ENCODE measurements at regions not wholly inside any gene's neighbourhood (a gene's known extent, or its start where the extent isn't known, plus 50 kb on each side); places are given as distances from the start of the nearest gene placed in this dataset.
"Not testable (repeated sequence)": the region's sequence is repeated elsewhere in the genome, so short reads cannot be mapped to it uniquely, and the experiment has no call there.

- Histone ChIP-seq H3K4me3 (ENCODE audit: low read length in 2 of 2) (no peak overlapping the region), H3K9me3 (ENCODE audit: control insufficient read depth in 2 of 2, insufficient read depth in 1 of 2, low read length in 1 of 2) (no peaks in the 10 kb centered on the region), H3K27me3 (ENCODE audit: control insufficient read depth in 2 of 2, insufficient read depth in 1 of 2, low read length in 1 of 2) (no peaks in the 10 kb centered on the region), H3K36me3 (ENCODE audit: control insufficient read depth in 2 of 2, insufficient read depth in 2 of 2, low read length in 1 of 2) (no peaks in the 10 kb centered on the region), H3K4me1 (ENCODE audit: control insufficient read depth in 2 of 2, insufficient read depth in 2 of 2, low read length in 2 of 2) (no peaks in the 10 kb centered on the region), H3K27ac (ENCODE audit: low read depth in 1 of 2, low read length in 1 of 2) (no peak overlapping the region)
- no peak for DNase-seq (ENCODE audit: low read depth in 6 of 9, low spot score in 9 of 9)
- WGBS, result 93% methylated on average over 2 of the region's 2 CpGs
Observed at GRCh38 chr3:102727340-102727739, 292.5 kb downstream of the ZPLD1 start.

- WGBS, result 95% methylated on average over 12 of the region's 12 CpGs
- DNase-seq (ENCODE audit: low read depth in 6 of 9, low spot score in 9 of 9); H3K9me3 ChIP-seq (ENCODE audit: control insufficient read depth in 2 of 2, insufficient read depth in 1 of 2, low read length in 1 of 2): not testable (repeated sequence)
Observed at GRCh38 chr3:102732581-102732980, 297.8 kb downstream of the ZPLD1 start.

GRCh38 chr3:102733791-102734563 is 299.2 kb downstream of the ZPLD1 start:
- H3K9me3 ChIP-seq (ENCODE audit: control insufficient read depth in 2 of 2, insufficient read depth in 1 of 2, low read length in 1 of 2), result no peaks in the 10 kb centered on the region
- H3K27ac ChIP-seq (ENCODE audit: low read depth in 1 of 2, low read length in 1 of 2), result no peak overlapping the region
- 79% methylated on average over 5 of the region's 5 CpGs for whole genome bisulfite sequencing
- H3K4me1 ChIP-seq (ENCODE audit: control insufficient read depth in 2 of 2, insufficient read depth in 2 of 2, low read length in 2 of 2), result no peaks in the 10 kb centered on the region
- no peak overlapping the region for H3K4me3 ChIP-seq (ENCODE audit: low read length in 2 of 2)
- H3K27me3 ChIP-seq (ENCODE audit: control insufficient read depth in 2 of 2, insufficient read depth in 1 of 2, low read length in 1 of 2), result no peaks in the 10 kb centered on the region
- DNase-seq (ENCODE audit: low read depth in 6 of 9, low spot score in 9 of 9), result no peak
- H3K36me3 ChIP-seq (ENCODE audit: control insufficient read depth in 2 of 2, insufficient read depth in 2 of 2, low read length in 1 of 2), result no peaks in the 10 kb centered on the region

More at GRCh38 chr3:102732581-102732980, 297.8 kb downstream of the ZPLD1 start:
- H3K27ac ChIP-seq (ENCODE audit: low read depth in 1 of 2, low read length in 1 of 2); H3K4me3 ChIP-seq (ENCODE audit: low read length in 2 of 2); H3K4me1 ChIP-seq (ENCODE audit: control insufficient read depth in 2 of 2, insufficient read depth in 2 of 2, low read length in 2 of 2); H3K36me3 ChIP-seq (ENCODE audit: control insufficient read depth in 2 of 2, insufficient read depth in 2 of 2, low read length in 1 of 2); H3K27me3 ChIP-seq (ENCODE audit: control insufficient read depth in 2 of 2, insufficient read depth in 1 of 2, low read length in 1 of 2): not testable (repeated sequence)

- Histone ChIP-seq H3K27me3 (ENCODE audit: control insufficient read depth in 2 of 2, insufficient read depth in 1 of 2, low read length in 1 of 2) (no peaks in the 10 kb centered on the region), H3K36me3 (ENCODE audit: control insufficient read depth in 2 of 2, insufficient read depth in 2 of 2, low read length in 1 of 2) (no peaks in the 10 kb centered on the region), H3K9me3 (ENCODE audit: control insufficient read depth in 2 of 2, insufficient read depth in 1 of 2, low read length in 1 of 2) (no peaks in the 10 kb centered on the region), H3K4me3 (ENCODE audit: low read length in 2 of 2) (no peak overlapping the region), H3K27ac (ENCODE audit: low read depth in 1 of 2, low read length in 1 of 2) (no peak overlapping the region), H3K4me1 (ENCODE audit: control insufficient read depth in 2 of 2, insufficient read depth in 2 of 2, low read length in 2 of 2) (no peaks in the 10 kb centered on the region)
- no peak for DNase-seq (ENCODE audit: low read depth in 6 of 9, low spot score in 9 of 9)
- 91% methylated on average over 1 of the region's 1 CpG for WGBS
Observed at GRCh38 chr3:102735311-102735710, 300.5 kb downstream of the ZPLD1 start.

- DNase-seq (ENCODE audit: low read depth in 6 of 9, low spot score in 9 of 9), result no peak
- Histone ChIP-seq H3K36me3 (ENCODE audit: control insufficient read depth in 2 of 2, insufficient read depth in 2 of 2, low read length in 1 of 2) (no peaks in the 10 kb centered on the region), H3K4me3 (ENCODE audit: low read length in 2 of 2) (no peak overlapping the region), H3K4me1 (ENCODE audit: control insufficient read depth in 2 of 2, insufficient read depth in 2 of 2, low read length in 2 of 2) (no peaks in the 10 kb centered on the region), H3K27me3 (ENCODE audit: control insufficient read depth in 2 of 2, insufficient read depth in 1 of 2, low read length in 1 of 2) (no peaks in the 10 kb centered on the region), H3K27ac (ENCODE audit: low read depth in 1 of 2, low read length in 1 of 2) (no peak overlapping the region), H3K9me3 (ENCODE audit: control insufficient read depth in 2 of 2, insufficient read depth in 1 of 2, low read length in 1 of 2) (no peaks in the 10 kb centered on the region)
- 96% methylated on average over 8 of the region's 8 CpGs for WGBS
Observed at GRCh38 chr3:102736288-102736974, 301.6 kb downstream of the ZPLD1 start.

- Histone ChIP-seq H3K9me3 (ENCODE audit: control insufficient read depth in 2 of 2, insufficient read depth in 1 of 2, low read length in 1 of 2) (no peaks in the 10 kb centered on the region), H3K36me3 (ENCODE audit: control insufficient read depth in 2 of 2, insufficient read depth in 2 of 2, low read length in 1 of 2) (no peaks in the 10 kb centered on the region), H3K4me1 (ENCODE audit: control insufficient read depth in 2 of 2, insufficient read depth in 2 of 2, low read length in 2 of 2) (no peaks in the 10 kb centered on the region), H3K27ac (ENCODE audit: low read depth in 1 of 2, low read length in 1 of 2) (no peak overlapping the region), H3K27me3 (ENCODE audit: control insufficient read depth in 2 of 2, insufficient read depth in 1 of 2, low read length in 1 of 2) (no peaks in the 10 kb centered on the region), H3K4me3 (ENCODE audit: low read length in 2 of 2) (no peak overlapping the region)
- WGBS, result 84% methylated on average over 2 of the region's 2 CpGs
- no peak for DNase-seq (ENCODE audit: low read depth in 6 of 9, low spot score in 9 of 9)
Observed at GRCh38 chr3:102736975-102737304, 302.1 kb downstream of the ZPLD1 start.

GRCh38 chr3:102737353-102737752 is 302.5 kb downstream of the ZPLD1 start:
- H3K36me3 ChIP-seq (ENCODE audit: control insufficient read depth in 2 of 2, insufficient read depth in 2 of 2, low read length in 1 of 2), result no peaks in the 10 kb centered on the region
- H3K4me1 ChIP-seq (ENCODE audit: control insufficient read depth in 2 of 2, insufficient read depth in 2 of 2, low read length in 2 of 2), result no peaks in the 10 kb centered on the region
- no peaks in the 10 kb centered on the region for H3K9me3 ChIP-seq (ENCODE audit: control insufficient read depth in 2 of 2, insufficient read depth in 1 of 2, low read length in 1 of 2)
- no peak for DNase-seq (ENCODE audit: low read depth in 6 of 9, low spot score in 9 of 9)
- H3K4me3 ChIP-seq (ENCODE audit: low read length in 2 of 2), result no peak overlapping the region
- no peak overlapping the region for H3K27ac ChIP-seq (ENCODE audit: low read depth in 1 of 2, low read length in 1 of 2)
- 96% methylated on average over 3 of the region's 3 CpGs for WGBS
- H3K27me3 ChIP-seq (ENCODE audit: control insufficient read depth in 2 of 2, insufficient read depth in 1 of 2, low read length in 1 of 2), result no peaks in the 10 kb centered on the region

GRCh38 chr3:102741105-102741504 is 306.3 kb downstream of the ZPLD1 start:
- no peaks in the 10 kb centered on the region for H3K9me3 ChIP-seq (ENCODE audit: control insufficient read depth in 2 of 2, insufficient read depth in 1 of 2, low read length in 1 of 2)
- H3K4me1 ChIP-seq (ENCODE audit: control insufficient read depth in 2 of 2, insufficient read depth in 2 of 2, low read length in 2 of 2), result no peaks in the 10 kb centered on the region
- DNase-seq (ENCODE audit: low read depth in 6 of 9, low spot score in 9 of 9), result no peak
- no peaks in the 10 kb centered on the region for H3K27me3 ChIP-seq (ENCODE audit: control insufficient read depth in 2 of 2, insufficient read depth in 1 of 2, low read length in 1 of 2)
- H3K4me3 ChIP-seq (ENCODE audit: low read length in 2 of 2), result no peak overlapping the region
- 86% methylated on average over 6 of the region's 6 CpGs for WGBS
- H3K27ac ChIP-seq (ENCODE audit: low read depth in 1 of 2, low read length in 1 of 2), result no peak overlapping the region
- H3K36me3 ChIP-seq (ENCODE audit: control insufficient read depth in 2 of 2, insufficient read depth in 2 of 2, low read length in 1 of 2), result no peaks in the 10 kb centered on the region

GRCh38 chr3:102741694-102742093 is 306.9 kb downstream of the ZPLD1 start:
- H3K9me3 ChIP-seq (ENCODE audit: control insufficient read depth in 2 of 2, insufficient read depth in 1 of 2, low read length in 1 of 2), result no peaks in the 10 kb centered on the region
- 94% methylated on average over 6 of the region's 6 CpGs for WGBS
- H3K27me3 ChIP-seq (ENCODE audit: control insufficient read depth in 2 of 2, insufficient read depth in 1 of 2, low read length in 1 of 2), result no peaks in the 10 kb centered on the region
- no peaks in the 10 kb centered on the region for H3K36me3 ChIP-seq (ENCODE audit: control insufficient read depth in 2 of 2, insufficient read depth in 2 of 2, low read length in 1 of 2)
- H3K27ac ChIP-seq (ENCODE audit: low read depth in 1 of 2, low read length in 1 of 2), result no peak overlapping the region
- H3K4me3 ChIP-seq (ENCODE audit: low read length in 2 of 2), result no peak overlapping the region
- no peaks in the 10 kb centered on the region for H3K4me1 ChIP-seq (ENCODE audit: control insufficient read depth in 2 of 2, insufficient read depth in 2 of 2, low read length in 2 of 2)
- no peak for DNase-seq (ENCODE audit: low read depth in 6 of 9, low spot score in 9 of 9)
